MV-4-11 (cell line): ENCODE measurements at regions not wholly inside any gene's neighbourhood (a gene's known extent, or its start where the extent isn't known, plus 50 kb on each side); places are given as distances from the start of the nearest gene placed in this dataset.
A peak's percentile ranks its signal among the peaks of the same experiment; 100 is the strongest.

ENCODE experiments used
- DNase-seq: peaks from one replicate; lab custom pipeline; 2025; lab: John Stamatoyannopoulos, UW

GRCh38 chr7:41298409-41298808 is 404.5 kb downstream of the INHBA start:
- DNase-seq: no peak

- DNase-seq: no peak
Measured at GRCh38 chr7:41297166-41297565, 405.7 kb downstream of the INHBA start.

DNA sequence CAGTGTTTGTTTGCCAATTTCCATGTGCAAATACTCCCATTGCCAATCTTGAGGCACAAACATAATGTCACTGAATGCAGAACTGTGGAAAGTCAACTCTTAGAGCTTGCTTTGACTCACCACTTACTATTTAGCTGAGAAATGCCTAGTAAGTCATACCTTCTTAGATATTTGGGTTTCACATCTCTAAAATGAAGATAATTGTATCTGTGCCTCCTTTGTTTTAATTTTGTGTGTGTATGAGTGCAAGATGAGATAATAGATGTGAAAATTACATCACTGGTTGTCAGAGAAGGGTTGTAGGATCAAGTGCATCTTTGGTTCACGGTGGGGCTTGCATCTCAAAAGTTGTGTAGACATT is 407.5 kb downstream of the INHBA start:
- DNase-seq: no peak

DNA sequence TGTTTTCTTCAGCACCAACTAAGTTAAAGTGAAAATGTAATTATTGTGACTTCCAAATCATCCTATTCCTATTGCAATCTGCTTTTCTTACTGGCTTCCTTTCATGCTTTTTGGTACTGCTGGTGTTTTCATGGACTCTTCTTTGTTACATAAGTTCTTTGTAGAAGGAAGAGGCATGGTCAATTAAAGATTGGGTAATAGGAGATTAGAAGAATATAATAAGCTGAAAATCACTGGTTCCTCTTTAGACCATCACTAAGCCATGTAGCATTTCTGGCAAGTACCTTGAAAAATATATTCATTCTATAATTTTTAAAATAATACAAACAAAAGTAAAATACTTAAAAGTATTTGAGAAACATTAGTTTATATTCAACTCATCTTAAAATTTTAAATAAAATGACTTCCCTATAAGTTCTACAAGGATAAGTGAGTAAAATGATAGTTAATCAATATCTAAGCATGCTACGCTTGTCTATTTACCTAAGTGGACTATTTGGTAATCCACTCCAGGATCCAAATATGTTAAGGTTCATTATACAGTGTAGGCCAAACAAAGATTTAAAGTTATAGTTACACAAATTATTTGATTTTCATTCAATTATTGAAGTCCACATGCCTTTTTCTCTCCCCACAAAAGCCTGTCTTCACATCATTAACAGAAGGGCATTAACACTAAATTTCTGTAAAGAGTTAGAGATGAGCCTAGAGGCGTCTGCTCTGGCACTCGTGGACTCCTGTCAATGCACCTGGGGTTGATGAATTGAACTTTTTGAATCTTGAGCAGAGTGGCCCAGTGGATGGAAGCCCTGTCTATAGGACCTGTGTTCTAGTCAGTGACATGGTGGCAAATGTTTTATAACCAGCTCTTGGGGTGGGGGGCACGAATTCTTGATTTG is 408.1 kb downstream of the INHBA start:
- peak; percentile 12 for DNase-seq

DNA sequence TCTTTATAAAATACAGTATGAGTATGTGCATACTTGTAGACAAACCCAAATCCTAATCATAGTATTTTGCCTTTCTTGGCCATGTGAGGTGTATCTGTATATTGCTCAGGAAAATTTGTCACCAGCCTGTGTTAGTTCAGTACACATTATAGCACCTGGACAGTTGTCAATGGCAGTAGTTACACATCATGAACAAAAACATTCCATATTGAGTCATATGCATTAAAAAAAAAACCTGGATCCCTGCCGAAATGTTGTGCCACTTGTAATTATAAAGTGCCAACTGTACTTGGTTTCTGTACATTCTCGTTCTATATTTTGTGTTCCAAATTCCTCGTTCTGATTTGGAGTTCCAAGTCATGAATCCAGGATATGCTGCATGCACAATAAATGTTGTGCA is 410.4 kb downstream of the INHBA start:
- no peak for DNase-seq

GRCh38 chr7:41287559-41288335 is 415.1 kb downstream of the INHBA start:
- no peak for DNase-seq

GRCh38 chr7:41280491-41280890 is 422.4 kb downstream of the INHBA start:
- no peak for DNase-seq

DNA sequence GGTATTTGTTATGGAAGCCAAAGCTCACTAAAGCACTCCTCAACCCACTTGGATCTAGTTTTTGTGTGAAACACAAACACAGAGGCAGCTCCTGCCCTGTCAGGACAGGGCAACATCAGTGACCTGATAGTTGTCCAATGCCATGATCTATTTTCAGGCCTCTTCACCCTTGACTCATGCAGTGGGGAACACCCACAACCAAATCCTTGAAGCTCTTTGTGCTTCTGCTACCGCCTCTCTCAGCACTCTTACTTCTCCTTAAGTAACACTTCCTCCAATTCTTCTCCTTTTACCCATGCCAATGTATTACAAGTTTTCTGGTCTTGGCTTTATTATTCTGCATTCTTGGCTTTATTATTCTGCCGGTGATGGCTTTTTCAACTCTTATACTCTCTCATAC is 425.3 kb downstream of the INHBA start:
- peak; percentile 73 for DNase-seq

- no peak for DNase-seq
Measured at GRCh38 chr7:41275255-41275654, 427.6 kb downstream of the INHBA start.

DNA sequence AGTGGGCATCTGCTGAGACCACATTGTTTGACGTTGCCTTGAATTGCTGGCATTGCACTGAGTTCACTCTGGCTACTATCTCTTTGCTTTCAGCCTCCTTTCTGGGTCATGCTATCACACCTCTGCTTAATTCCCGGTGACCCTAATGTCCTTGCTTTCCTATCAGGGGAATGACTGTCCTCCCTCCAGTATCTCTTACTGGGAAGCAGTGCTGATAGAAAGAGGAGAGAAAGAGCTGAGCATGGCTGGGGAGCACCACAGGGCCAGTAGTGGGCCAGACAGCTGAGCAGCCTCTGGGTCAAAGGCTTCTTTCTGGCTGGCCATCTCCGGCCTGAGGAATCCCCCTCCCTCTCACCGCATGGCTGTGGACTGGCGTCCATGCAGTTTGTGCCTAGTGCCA is 428.7 kb downstream of the INHBA start:
- no peak for DNase-seq

- no peak for DNase-seq
Measured at GRCh38 chr7:41272664-41273063, 430.2 kb downstream of the INHBA start.

- no peak for DNase-seq
Measured at GRCh38 chr7:41268878-41269277, 434.0 kb downstream of the INHBA start.

DNA sequence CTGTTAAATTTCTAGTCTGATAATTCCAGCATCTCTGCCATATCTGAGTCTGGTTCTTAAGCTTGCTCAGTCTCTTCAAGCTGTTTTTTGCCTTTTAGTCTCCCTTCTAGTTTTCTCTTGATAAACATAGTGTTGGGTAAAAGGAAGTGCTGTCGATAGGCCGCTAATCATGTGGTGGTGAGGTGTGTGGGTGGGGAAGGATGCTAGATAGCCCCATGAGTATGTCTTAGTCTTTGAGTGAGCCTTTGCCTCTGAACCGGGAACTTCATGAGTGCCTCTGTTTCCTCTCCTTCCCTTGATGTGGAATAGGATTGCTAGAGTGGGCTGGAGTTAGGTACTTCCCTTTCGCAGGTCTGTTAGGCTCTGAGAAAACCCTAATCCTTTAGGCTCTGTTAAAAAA is 441.8 kb downstream of the INHBA start:
- no peak for DNase-seq

- no peak for DNase-seq
Measured at GRCh38 chr7:41257660-41258059, 445.2 kb downstream of the INHBA start.

GRCh38 chr7:41256186-41256945 is 446.5 kb downstream of the INHBA start:
- DNase-seq: no peak

GRCh38 chr7:41255716-41256115 is 447.2 kb downstream of the INHBA start:
- no peak for DNase-seq

GRCh38 chr7:41255113-41255512 is 447.8 kb downstream of the INHBA start:
- no peak for DNase-seq

DNA sequence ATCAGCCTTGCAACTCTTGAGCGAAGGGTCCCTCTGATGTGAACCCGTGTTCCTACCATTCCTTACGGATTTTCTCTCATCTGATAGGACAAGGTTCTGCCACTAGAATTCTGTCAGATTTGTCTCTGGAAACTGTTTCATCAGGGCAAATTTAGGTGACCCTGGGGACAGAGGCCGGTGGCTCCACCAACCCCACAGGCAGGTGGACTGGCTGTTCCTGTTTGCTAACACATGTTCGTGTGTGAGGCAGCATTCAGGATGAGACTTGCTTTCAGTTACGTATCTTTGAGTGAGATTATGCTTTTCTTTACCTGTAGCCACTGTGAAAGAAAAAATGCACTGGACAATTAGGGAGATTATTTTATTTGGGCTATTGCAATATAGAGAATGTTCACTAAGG is 449.9 kb downstream of the INHBA start:
- DNase-seq: no peak

- DNase-seq: no peak
Measured at GRCh38 chr7:41252551-41252950, 450.3 kb downstream of the INHBA start.

- DNase-seq: no peak
Measured at GRCh38 chr7:41247143-41247865, 455.6 kb downstream of the INHBA start.

DNA sequence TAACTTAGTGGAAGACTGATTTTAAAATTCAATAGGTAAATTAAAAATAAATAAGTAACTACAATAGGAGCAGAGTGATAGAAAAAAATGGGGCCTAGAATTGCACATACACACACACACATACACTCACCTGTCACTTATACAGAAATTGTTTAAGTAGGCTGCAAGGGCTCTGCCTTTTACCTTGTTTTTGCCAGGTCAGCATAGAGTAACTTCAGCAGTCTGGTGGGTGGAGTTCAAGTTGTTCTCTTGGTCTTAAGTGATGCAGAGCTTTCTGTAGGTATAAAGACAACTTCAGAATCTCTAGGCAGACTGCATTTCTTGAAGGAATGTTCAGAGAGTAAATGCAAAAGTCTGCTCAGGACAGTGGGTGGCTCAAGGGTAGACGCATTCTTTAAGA is 457.0 kb downstream of the INHBA start:
- no peak for DNase-seq

DNA sequence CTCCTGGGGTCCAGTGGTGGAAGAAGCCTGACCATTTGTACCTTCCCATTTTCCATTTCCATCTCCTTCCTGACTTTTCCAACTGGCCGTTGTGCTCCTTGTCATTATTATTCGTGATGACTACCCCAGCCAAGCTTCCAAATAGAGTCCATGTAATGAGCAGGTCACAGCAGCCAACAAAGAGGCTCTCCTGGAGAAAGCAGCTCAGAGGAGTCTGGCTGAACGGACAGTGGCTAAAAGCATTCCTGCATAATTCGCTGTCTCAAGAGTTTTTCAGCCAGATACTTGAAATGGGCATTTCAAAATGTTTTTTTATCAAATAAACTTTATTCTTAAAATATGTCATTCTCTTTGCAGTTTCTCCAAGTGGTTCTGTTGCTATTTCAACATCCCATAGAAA is 458.6 kb downstream of the INHBA start:
- DNase-seq: no peak
